ENCODE measurements at regions not wholly inside any gene's neighbourhood (a gene's known extent, or its start where the extent isn't known, plus 50 kb on each side); places are given as distances from the start of the nearest gene placed in this dataset.
"Not testable (repeated sequence)": the region's sequence is repeated elsewhere in the genome, so short reads cannot be mapped to it uniquely, and the experiment has no call there.

GRCh38 chr14:89508863-89509262 lies 91.8 kb upstream of the FOXN3 start:
- TF ChIP-seq CTCF (IDR thresholded peaks at IDR 0.05), result no peak
- no peak for TF ChIP-seq POLR2A (IDR thresholded peaks at IDR 0.05)
- TF ChIP-seq EP300 (IDR thresholded peaks at IDR 0.05), result no peak
- H3K27me3 ChIP-seq, result no peaks in the 10 kb centered on the region
- no peaks in the 10 kb centered on the region for H3K9me3 ChIP-seq
- 95 to 96% methylated on average over 3 of the region's 3 CpGs for WGBS, 2 donors
- peaks cover 0 to 4% (median 0%) of the 10 kb centered on the region in 3 donors for H3K36me3 ChIP-seq
- DNase-seq (ENCODE audit: low spot score in 2 of 2), result no peak
- H3K4me1 ChIP-seq, result peaks cover 0 to 4% (median 0%) of the 10 kb centered on the region in 4 donors
- H3K27ac ChIP-seq, result no peak overlapping the region
- H3K4me3 ChIP-seq, result no peak overlapping the region

GRCh38 chr14:89507926-89508460 lies 91.0 kb upstream of the FOXN3 start:
- no peaks in the 10 kb centered on the region for H3K9me3 ChIP-seq
- WGBS, 2 donors, result 75 to 78% methylated on average over 7 of the region's 7 CpGs
- H3K4me3 ChIP-seq, result no peak overlapping the region
- DNase-seq (ENCODE audit: low spot score in 2 of 2), result no peak
- no peak for TF ChIP-seq EP300 (IDR thresholded peaks at IDR 0.05)
- TF ChIP-seq POLR2A (IDR thresholded peaks at IDR 0.05), result no peak
- TF ChIP-seq CTCF (IDR thresholded peaks at IDR 0.05), result no peak
- no peaks in the 10 kb centered on the region for H3K27me3 ChIP-seq
- H3K4me1 ChIP-seq, result peaks cover 0 to 4% (median 0%) of the 10 kb centered on the region in 4 donors
- no peak overlapping the region for H3K27ac ChIP-seq
- peaks cover 0 to 4% (median 0%) of the 10 kb centered on the region in 3 donors for H3K36me3 ChIP-seq

- DNase-seq (ENCODE audit: low spot score in 2 of 2), result no peak
- no peaks in the 10 kb centered on the region for H3K27me3 ChIP-seq
- TF ChIP-seq POLR2A (IDR thresholded peaks at IDR 0.05) (no peak), EP300 (IDR thresholded peaks at IDR 0.05) (no peak), CTCF (IDR thresholded peaks at IDR 0.05) (no peak)
- H3K27ac ChIP-seq, result no peak overlapping the region
- peaks cover 0 to 4% (median 0%) of the 10 kb centered on the region in 3 donors for H3K36me3 ChIP-seq
- no peak overlapping the region for H3K4me3 ChIP-seq
- 68 to 85% methylated on average over 1 of the region's 1 CpG for WGBS, 2 donors
- H3K9me3 ChIP-seq, result no peaks in the 10 kb centered on the region
- H3K4me1 ChIP-seq, result peaks cover 0 to 4% (median 0%) of the 10 kb centered on the region in 4 donors
Measured at GRCh38 chr14:89507521-89507920, 90.5 kb upstream of the FOXN3 start.

- not testable (repeated sequence) for H3K9me3 ChIP-seq; H3K4me1 ChIP-seq; H3K27ac ChIP-seq; H3K36me3 ChIP-seq; H3K4me3 ChIP-seq; H3K27me3 ChIP-seq; DNase-seq (ENCODE audit: low spot score in 2 of 2)
- WGBS, 2 donors, result 92 to 97% methylated on average over 8 of the region's 8 CpGs
Measured at GRCh38 chr14:89506891-89507452, 89.9 kb upstream of the FOXN3 start.

- 84 to 86% methylated on average over 6 of the region's 6 CpGs for WGBS, 2 donors
- Histone ChIP-seq H3K4me3 (no peak overlapping the region), H3K27ac (no peak overlapping the region), H3K9me3 (no peaks in the 10 kb centered on the region), H3K27me3 (no peaks in the 10 kb centered on the region), H3K36me3 (peaks cover 0 to 9% (median 0%) of the 10 kb centered on the region in 3 donors), H3K4me1 (peaks cover 0 to 4% (median 0%) of the 10 kb centered on the region in 4 donors)
- DNase-seq (ENCODE audit: low spot score in 2 of 2), result no peak
- TF ChIP-seq EP300 (IDR thresholded peaks at IDR 0.05) (no peak), CTCF (IDR thresholded peaks at IDR 0.05) (no peak), POLR2A (IDR thresholded peaks at IDR 0.05) (no peak)
Measured at GRCh38 chr14:89504602-89505313, 87.7 kb upstream of the FOXN3 start.

Measured in tibial nerve (tissue), 4 donors.